Trophoblast cell (in vitro differentiated cells and primary cell): ENCODE measurements at regions not wholly inside any gene's neighbourhood (a gene's known extent, or its start where the extent isn't known, plus 50 kb on each side); places are given as distances from the start of the nearest gene placed in this dataset.

Experiments
- DNase-seq, 2 donors: peaks; one replicate each; pipeline ENCODE4 v3.0.0-alpha.2; 2016
- H2AFZ ChIP-seq: 2 replicates; pipeline ENCODE4 v1.6.1; 2013; ENCODE audit warnings: low read length, moderate library complexity, mild to moderate bottlenecking; ENCODE audit not compliant: insufficient read depth, poor library complexity
- H2AK5ac ChIP-seq: 2 replicates; pipeline ENCODE4 v1.6.1; 2013; ENCODE audit warnings: mild to moderate bottlenecking, low read length
- H2BK120ac ChIP-seq: 2 replicates; pipeline ENCODE4 v1.6.1; 2013; ENCODE audit warnings: low read length, mild to moderate bottlenecking, moderate library complexity; ENCODE audit not compliant: insufficient read depth, poor library complexity
- H2BK12ac ChIP-seq: 2 replicates; pipeline ENCODE4 v1.6.1; 2013; ENCODE audit warnings: mild to moderate bottlenecking, low read length, moderate library complexity
- H2BK5ac ChIP-seq: 2 replicates; pipeline ENCODE4 v1.6.1; 2013; ENCODE audit warnings: low read length, low read depth, moderate library complexity, mild to moderate bottlenecking; ENCODE audit not compliant: poor library complexity
- H3K14ac ChIP-seq: 2 replicates; pipeline ENCODE4 v1.6.1; 2013; ENCODE audit warnings: mild to moderate bottlenecking, low read length
- H3K18ac ChIP-seq: 2 replicates; pipeline ENCODE4 v1.6.1; 2013; ENCODE audit warnings: mild to moderate bottlenecking, low read length
- H3K23ac ChIP-seq: 2 replicates; pipeline ENCODE4 v1.6.1; 2013; ENCODE audit warnings: low read length
- H3K27ac ChIP-seq: 2 replicates; pipeline ENCODE4 v1.5.1; 2013; ENCODE audit warnings: low read depth, mild to moderate bottlenecking, inconsistent platforms, low read length, moderate library complexity
- H3K27me3 ChIP-seq: 2 replicates; pipeline ENCODE4 v1.6.1; 2013; ENCODE audit warnings: inconsistent platforms, mild to moderate bottlenecking, low read length, moderate library complexity; ENCODE audit not compliant: insufficient read depth
- H3K36me3 ChIP-seq, 2 experiments: 1 replicate in 1 of 2; 2 replicates in 1 of 2; pipeline ENCODE4 v1.6.1; 2013; ENCODE audit warnings: low read length in 2 of 2, mild to moderate bottlenecking in 2 of 2, moderate library complexity in 1 of 2; ENCODE audit not compliant: insufficient read depth in 2 of 2, control insufficient read depth in 1 of 2
- H3K4ac ChIP-seq: 2 replicates; pipeline ENCODE4 v1.6.1; 2013; ENCODE audit warnings: low read depth, mild to moderate bottlenecking, low read length, moderate library complexity
- H3K4me1 ChIP-seq, 2 experiments: 1 replicate in 1 of 2; 2 replicates in 1 of 2; pipeline ENCODE4 v1.6.1; 2013; ENCODE audit warnings: low read length in 2 of 2, mild to moderate bottlenecking in 2 of 2, moderate library complexity in 1 of 2; ENCODE audit not compliant: insufficient read depth in 2 of 2, control insufficient read depth in 1 of 2
- H3K4me2 ChIP-seq: 2 replicates; pipeline ENCODE4 v1.6.1; 2013; ENCODE audit warnings: inconsistent platforms, mild to moderate bottlenecking, low read length, moderate library complexity
- H3K4me3 ChIP-seq: 2 replicates; pipeline ENCODE4 v1.5.1; 2013; ENCODE audit warnings: mild to moderate bottlenecking, low read depth, low read length, inconsistent platforms
- H3K79me1 ChIP-seq: one replicate; pipeline ENCODE4 v1.6.1; 2013; ENCODE audit warnings: low read length
- H3K79me2 ChIP-seq: 2 replicates; pipeline ENCODE4 v1.6.1; 2013; ENCODE audit warnings: low read length, mild to moderate bottlenecking; ENCODE audit not compliant: control insufficient read depth, insufficient read depth, poor library complexity
- H3K9ac ChIP-seq: 2 replicates; pipeline ENCODE4 v1.6.1; 2013; ENCODE audit warnings: mild to moderate bottlenecking, low read length
- H3K9me3 ChIP-seq: 2 replicates; pipeline ENCODE4 v1.6.1; 2013; ENCODE audit warnings: low read depth, mild to moderate bottlenecking, control low read depth, inconsistent platforms, low read length; ENCODE audit not compliant: insufficient read depth
- H4K12ac ChIP-seq: 2 replicates; pipeline ENCODE4 v1.6.1; 2013; ENCODE audit warnings: low read depth, mild to moderate bottlenecking, low read length, moderate library complexity
- H4K8ac ChIP-seq: 2 replicates; pipeline ENCODE4 v1.6.1; 2013; ENCODE audit warnings: low read depth, mild to moderate bottlenecking, low read length, moderate library complexity
- H4K91ac ChIP-seq: one replicate; pipeline ENCODE4 v1.6.1; 2013; ENCODE audit warnings: low read depth, mild to moderate bottlenecking, low read length, moderate library complexity
- WGBS: extraction: QIAGEN DNeasy Blood & Tissue Kit; methylation state at CpG from one replicate; pipeline ENCODE4 v1.1.7; 2013; ENCODE audit warnings: missing lambda C conversion rate; ENCODE audit not compliant: insufficient read length, insufficient coverage; ENCODE audit errors: extremely low coverage; 5-methylcytosine and 5-hydroxymethylcytosine counted together

DNA sequence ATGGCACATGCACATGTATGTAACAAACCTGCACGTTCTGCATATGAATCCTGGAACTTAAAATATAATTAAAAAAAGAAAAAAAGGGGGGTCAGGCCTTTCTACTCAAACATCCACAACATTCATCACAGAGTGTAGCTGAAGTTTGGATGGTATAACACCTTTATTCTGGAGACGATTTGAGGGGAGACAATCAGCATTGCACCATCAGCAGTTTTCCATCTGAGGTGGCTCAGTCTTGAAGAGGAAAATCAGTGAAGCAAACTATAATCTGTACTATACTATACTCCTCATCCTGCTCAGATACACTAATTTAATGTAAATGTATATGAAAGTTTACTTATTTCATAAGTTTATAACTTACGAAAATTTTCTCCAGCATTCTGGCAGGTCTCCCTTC is 969.7 kb downstream of the SLITRK1 start:
- no peak overlapping the region for H3K27ac ChIP-seq
- no peak overlapping the region for H2AFZ ChIP-seq
- no peak overlapping the region for H3K14ac ChIP-seq
- H3K23ac ChIP-seq, result no peak overlapping the region
- H3K79me2 ChIP-seq, result no peaks in the 10 kb centered on the region
- H3K18ac ChIP-seq, result no peak overlapping the region
- no peaks in the 10 kb centered on the region for H3K4me1 ChIP-seq
- H3K4ac ChIP-seq, result no peak overlapping the region
- no peak overlapping the region for H3K4me2 ChIP-seq
- no peaks in the 10 kb centered on the region for H3K36me3 ChIP-seq
- H4K8ac ChIP-seq, result no peak overlapping the region
- H2BK12ac ChIP-seq, result no peak overlapping the region
- H4K91ac ChIP-seq, result no peak overlapping the region
- H3K4me3 ChIP-seq, result no peak overlapping the region
- H3K27me3 ChIP-seq, result no peaks in the 10 kb centered on the region
- no peak overlapping the region for H2AK5ac ChIP-seq
- H3K79me1 ChIP-seq, result no peaks in the 10 kb centered on the region
- WGBS, result no CpG with 5 or more reads among the region's 3 CpGs
- DNase-seq, result no peak
- H2BK120ac ChIP-seq, result no peak overlapping the region
- no peak overlapping the region for H2BK5ac ChIP-seq
- H3K9ac ChIP-seq, result no peak overlapping the region
- no peak overlapping the region for H4K12ac ChIP-seq
- H3K9me3 ChIP-seq, result no peaks in the 10 kb centered on the region

GRCh38 chr13:82905071-82905470 is 977.2 kb downstream of the SLITRK1 start:
- no peak overlapping the region for H2BK120ac ChIP-seq
- H3K27me3 ChIP-seq, result no peaks in the 10 kb centered on the region
- no peak overlapping the region for H4K8ac ChIP-seq
- no peaks in the 10 kb centered on the region for H3K4me1 ChIP-seq
- H2BK12ac ChIP-seq, result no peak overlapping the region
- H4K12ac ChIP-seq, result no peak overlapping the region
- no CpG with 5 or more reads among the region's 2 CpGs for WGBS
- H2AK5ac ChIP-seq, result no peak overlapping the region
- H3K4me3 ChIP-seq, result no peak overlapping the region
- no peaks in the 10 kb centered on the region for H3K79me1 ChIP-seq
- no peak overlapping the region for H3K4ac ChIP-seq
- H3K27ac ChIP-seq, result no peak overlapping the region
- no peaks in the 10 kb centered on the region for H3K36me3 ChIP-seq
- no peak overlapping the region for H3K4me2 ChIP-seq
- H3K23ac ChIP-seq, result no peak overlapping the region
- H3K79me2 ChIP-seq, result no peaks in the 10 kb centered on the region
- DNase-seq, result no peak
- H3K9me3 ChIP-seq, result no peaks in the 10 kb centered on the region
- no peak overlapping the region for H2AFZ ChIP-seq
- no peak overlapping the region for H3K18ac ChIP-seq
- no peak overlapping the region for H3K14ac ChIP-seq
- no peak overlapping the region for H2BK5ac ChIP-seq
- H3K9ac ChIP-seq, result no peak overlapping the region
- no peak overlapping the region for H4K91ac ChIP-seq

DNA sequence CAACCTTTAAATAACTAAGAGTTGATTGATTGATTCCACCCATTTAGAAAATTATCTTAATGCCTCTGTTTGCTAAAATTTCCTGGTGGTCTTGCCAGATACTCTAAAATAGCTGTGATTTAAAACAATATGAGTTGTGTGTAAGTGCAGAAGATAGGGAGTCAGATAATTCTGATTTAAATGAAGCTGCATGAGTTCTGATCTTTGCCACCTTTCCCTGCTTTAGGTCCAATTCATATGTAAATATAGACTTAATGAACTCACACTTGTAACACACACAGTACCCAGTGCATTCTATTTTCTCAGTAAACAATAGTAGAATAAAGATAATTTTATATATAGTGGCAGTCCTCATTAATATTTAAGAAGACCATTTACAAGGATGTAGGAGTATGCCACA is 981.8 kb downstream of the SLITRK1 start:
- Histone ChIP-seq H4K91ac (no peak overlapping the region), H2AK5ac (no peak overlapping the region), H2BK12ac (no peak overlapping the region), H2BK120ac (no peak overlapping the region), H3K36me3 (no peaks in the 10 kb centered on the region), H3K79me2 (no peaks in the 10 kb centered on the region), H3K27me3 (no peaks in the 10 kb centered on the region), H3K27ac (no peak overlapping the region), H2BK5ac (no peak overlapping the region), H3K9ac (no peak overlapping the region), H3K4me1 (no peaks in the 10 kb centered on the region), H3K4me3 (no peak overlapping the region), H3K79me1 (no peaks in the 10 kb centered on the region), H4K8ac (no peak overlapping the region), H3K23ac (no peak overlapping the region), H3K4ac (no peak overlapping the region), H3K14ac (no peak overlapping the region), H2AFZ (no peak overlapping the region), H4K12ac (no peak overlapping the region), H3K9me3 (no peaks in the 10 kb centered on the region), H3K4me2 (no peak overlapping the region), H3K18ac (no peak overlapping the region)
- no peak for DNase-seq

DNA sequence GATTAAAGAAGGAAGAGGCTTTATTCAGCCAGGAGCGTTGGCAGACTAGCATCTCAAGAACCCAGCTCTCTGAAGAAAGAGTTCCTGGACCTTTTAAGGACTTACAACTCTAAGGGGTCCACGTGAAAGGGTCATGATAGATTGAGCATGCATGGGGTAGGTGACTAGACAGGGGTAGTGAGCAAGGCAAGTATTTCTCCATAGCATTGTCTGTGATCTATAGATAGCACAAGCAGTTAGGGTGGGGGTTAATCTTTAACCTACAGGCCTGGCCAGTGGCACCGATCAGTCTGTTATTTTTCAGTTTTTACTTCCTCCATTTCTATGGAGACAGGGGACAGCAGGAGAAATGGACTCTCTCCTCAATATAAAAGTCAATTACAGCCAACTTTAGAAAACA is 983.7 kb downstream of the SLITRK1 start:
- no peaks in the 10 kb centered on the region for H3K9me3 ChIP-seq
- H3K27me3 ChIP-seq, result no peaks in the 10 kb centered on the region

More for the DNA sequence above, 983.7 kb downstream of the SLITRK1 start:
- Histone ChIP-seq H3K18ac (no peak overlapping the region), H3K4ac (no peak overlapping the region), H2AK5ac (no peak overlapping the region), H3K79me1 (no peaks in the 10 kb centered on the region), H3K79me2 (no peaks in the 10 kb centered on the region), H4K8ac (no peak overlapping the region), H3K23ac (no peak overlapping the region), H4K91ac (no peak overlapping the region), H3K4me2 (no peak overlapping the region), H3K4me1 (no peaks in the 10 kb centered on the region), H4K12ac (no peak overlapping the region), H2BK120ac (no peak overlapping the region), H2BK5ac (no peak overlapping the region), H3K14ac (no peak overlapping the region), H2BK12ac (no peak overlapping the region), H3K4me3 (no peak overlapping the region), H2AFZ (no peak overlapping the region), H3K36me3 (no peaks in the 10 kb centered on the region), H3K9ac (no peak overlapping the region), H3K27ac (no peak overlapping the region)
- no CpG with 5 or more reads among the region's 3 CpGs for WGBS
- DNase-seq, result no peak
